ENCODE measurements at regions not wholly inside any gene's neighbourhood (a gene's known extent, or its start where the extent isn't known, plus 50 kb on each side); places are given as distances from the start of the nearest gene placed in this dataset.
A peak's percentile ranks its signal among the peaks of the same experiment; 100 is the strongest.

GRCh38 chr5:10854506-10855277 is 93.7 kb upstream of the DAP start:
- WGBS, 3 donors = 63 to 67% (median 67%) methylated on average over 4 of the region's 4 CpGs
- DNase-seq = peak in 1 of 2 donors; percentile 79
- peak in 3 of 4 donors; percentile 46 to 77 (median 49) for ATAC-seq

GRCh38 chr5:10853154-10853553 is 92.1 kb upstream of the DAP start:
- no peak for ATAC-seq

More at GRCh38 chr5:10854506-10855277, 93.7 kb upstream of the DAP start:
- Histone ChIP-seq H3K27me3 (ENCODE audit: insufficient read depth in 3 of 3, low read length in 2 of 3) (peaks cover 0 to 5% (median 4%) of the 10 kb centered on the region in 3 donors), H3K4me1 (no peaks in the 10 kb centered on the region), H3K4me3 (no peak overlapping the region), H3K9me3 (no peaks in the 10 kb centered on the region), H3K36me3 (ENCODE audit: insufficient read depth in 1 of 2, low read depth in 1 of 2) (no peaks in the 10 kb centered on the region), H3K27ac (no peak overlapping the region)
- intact Hi-C loops (cut with DNase I) = no loop called here
- TF ChIP-seq CTCF (IDR thresholded peaks at IDR 0.05) = no peak

GRCh38 chr5:10849278-10849677 is 88.2 kb upstream of the DAP start:
- no peaks in the 10 kb centered on the region for H3K9me3 ChIP-seq
- no peak for ATAC-seq
- WGBS, 3 donors = 66 to 70% (median 70%) methylated on average over 5 of the region's 5 CpGs
- H3K36me3 ChIP-seq (ENCODE audit: insufficient read depth in 1 of 2, low read depth in 1 of 2) = no peaks in the 10 kb centered on the region
- TF ChIP-seq CTCF (IDR thresholded peaks at IDR 0.05) = no peak
- intact Hi-C loops (cut with DNase I) = no loop called here
- H3K27me3 ChIP-seq (ENCODE audit: insufficient read depth in 3 of 3, low read length in 2 of 3) = no peaks in the 10 kb centered on the region
- H3K4me1 ChIP-seq = no peaks in the 10 kb centered on the region
- DNase-seq = no peak
- no peak overlapping the region for H3K27ac ChIP-seq
- no peak overlapping the region for H3K4me3 ChIP-seq

More at GRCh38 chr5:10853154-10853553, 92.1 kb upstream of the DAP start:
- H3K36me3 ChIP-seq (ENCODE audit: insufficient read depth in 1 of 2, low read depth in 1 of 2) = no peaks in the 10 kb centered on the region
- 72 to 77% (median 76%) methylated on average over 3 of the region's 3 CpGs for WGBS, 3 donors
- H3K4me3 ChIP-seq = no peak overlapping the region
- no peak for TF ChIP-seq CTCF (IDR thresholded peaks at IDR 0.05)
- no peak overlapping the region for H3K27ac ChIP-seq
- intact Hi-C loops (cut with DNase I) = no loop called here
- no peaks in the 10 kb centered on the region for H3K4me1 ChIP-seq
- DNase-seq = no peak
- H3K27me3 ChIP-seq (ENCODE audit: insufficient read depth in 3 of 3, low read length in 2 of 3) = peaks cover 0 to 4% (median 0%) of the 10 kb centered on the region in 3 donors
- H3K9me3 ChIP-seq = no peaks in the 10 kb centered on the region

- no peak overlapping the region for H3K4me3 ChIP-seq
- H3K4me1 ChIP-seq = no peaks in the 10 kb centered on the region
- TF ChIP-seq CTCF (IDR thresholded peaks at IDR 0.05) = no peak
- H3K27me3 ChIP-seq (ENCODE audit: insufficient read depth in 3 of 3, low read length in 2 of 3) = no peaks in the 10 kb centered on the region
- intact Hi-C loops (cut with DNase I) = no loop called here
- ATAC-seq (no peak), DNase-seq (no peak)
- WGBS, 3 donors = 65 to 76% (median 66%) methylated on average over 4 of the region's 4 CpGs
- no peaks in the 10 kb centered on the region for H3K36me3 ChIP-seq (ENCODE audit: insufficient read depth in 1 of 2, low read depth in 1 of 2)
- no peaks in the 10 kb centered on the region for H3K9me3 ChIP-seq
- H3K27ac ChIP-seq = no peak overlapping the region
These were observed 83.0 kb upstream of the DAP start for GRCh38 chr5:10844016-10844415.

- Histone ChIP-seq H3K36me3 (ENCODE audit: insufficient read depth in 1 of 2, low read depth in 1 of 2) (no peaks in the 10 kb centered on the region), H3K9me3 (no peaks in the 10 kb centered on the region), H3K27me3 (ENCODE audit: insufficient read depth in 3 of 3, low read length in 2 of 3) (no peaks in the 10 kb centered on the region), H3K27ac (no peak overlapping the region), H3K4me3 (no peak overlapping the region), H3K4me1 (no peaks in the 10 kb centered on the region)
- no peak for ATAC-seq
- intact Hi-C loops (cut with DNase I) = no loop called here
- WGBS, 3 donors = 77 to 78% (median 78%) methylated on average over 3 of the region's 3 CpGs
- TF ChIP-seq CTCF (IDR thresholded peaks at IDR 0.05) = no peak
- no peak for DNase-seq
These were observed 81.8 kb upstream of the DAP start for GRCh38 chr5:10842823-10843222.

Data from psoas muscle (tissue), 7 donors.